Stomach (tissue), 8 donors: ENCODE measurements at regions not wholly inside any gene's neighbourhood (a gene's known extent, or its start where the extent isn't known, plus 50 kb on each side); places are given as distances from the start of the nearest gene placed in this dataset.

Experiments
- DNase-seq, 2 donors: peaks; one replicate each; pipeline versions ENCODE4 v3.0.0 to v3.0.0-alpha.2; 2013 to 2019
- H3K27ac ChIP-seq, 5 donors: fragments of 200-600 bp in 4 of 5; sonication (generic) in 4 of 5; one replicate each; pipeline ENCODE4 v1.5.1; 2013 to 2019; ENCODE audit warnings: mild to moderate bottlenecking in 1 of 5, moderate library complexity in 1 of 5
- H3K27me3 ChIP-seq, 3 donors: fragments of 200-600 bp; sonication (generic); one replicate each; pipeline ENCODE4 v1.5.1; 2017 to 2019; ENCODE audit warnings: mixed run types in 1 of 3
- H3K36me3 ChIP-seq, 4 donors: fragments of 200-600 bp; sonication (generic); 1 replicate in 3 of 4; 2 replicates in 1 of 4; pipeline ENCODE4 v1.5.1; 2016 to 2019
- H3K4me1 ChIP-seq, 4 donors: fragments of 200-600 bp; sonication (generic); one replicate each; pipeline ENCODE4 v1.5.1; 2016 to 2019
- H3K4me3 ChIP-seq, 4 donors: fragments of 200-600 bp; sonication (generic) in 3 of 4; one replicate each; pipeline ENCODE4 v1.5.1; 2016 to 2019; ENCODE audit warnings: mild to moderate bottlenecking in 1 of 4
- H3K9me3 ChIP-seq, 4 donors: fragments of 200-600 bp; sonication (generic); one replicate each; pipeline ENCODE4 v1.5.1; 2016 to 2019
- EP300 ChIP-seq: sonication (generic); formaldehyde crosslinking; IDR thresholded peaks from one replicate; pipeline ENCODE4 v1.6.1; 2017; ENCODE audit warnings: antibody characterized with exemption
- POLR2A ChIP-seq, 4 donors: fragments of 450-650 bp; IDR thresholded peaks; one replicate each; pipeline ENCODE4 v1.6.1; 2016; ENCODE audit warnings: antibody characterized with exemption in 4 of 4, control low read depth in 2 of 4, mild to moderate bottlenecking in 1 of 4, moderate library complexity in 1 of 4
- POLR2AphosphoS5 ChIP-seq, 3 donors: sonication (generic); formaldehyde crosslinking; IDR thresholded peaks; one replicate each; pipeline ENCODE4 v1.6.1; 2016; ENCODE audit warnings: antibody characterized with exemption in 3 of 3
- WGBS, 5 donors: extraction: QIAGEN DNeasy Blood & Tissue Kit in 3 of 5; methylation state at CpG; one replicate each; pipeline versions ENCODE4 v1.1.5 to v1.1.7; 2013 to 2018; 5-methylcytosine and 5-hydroxymethylcytosine counted together
- intact Hi-C: fragments of 100-400 bp; cut with DNase I; formaldehyde crosslinking; loops from one replicate; pipeline ENCODE4 v1.15.1; 2023; ENCODE audit warnings: low total_unique reads
- TF ChIP-seq, protein P1 (sequence below), 7 experiments: fragments of 450-650 bp in 4 of 7; fragments of 200-600 bp in 3 of 7; sonication (generic) in 3 of 7; IDR thresholded peaks; one replicate each; pipeline ENCODE4 v1.5.1; 2016 to 2019; ENCODE audit warnings: antibody characterized with exemption in 7 of 7, control low read depth in 2 of 7, mild to moderate bottlenecking in 1 of 7
- donor health status: healthy with polysubstance abuse.
- donor health status: Bipolar disorder and iron deficiency.
- donor health status: healthy.

DNA sequence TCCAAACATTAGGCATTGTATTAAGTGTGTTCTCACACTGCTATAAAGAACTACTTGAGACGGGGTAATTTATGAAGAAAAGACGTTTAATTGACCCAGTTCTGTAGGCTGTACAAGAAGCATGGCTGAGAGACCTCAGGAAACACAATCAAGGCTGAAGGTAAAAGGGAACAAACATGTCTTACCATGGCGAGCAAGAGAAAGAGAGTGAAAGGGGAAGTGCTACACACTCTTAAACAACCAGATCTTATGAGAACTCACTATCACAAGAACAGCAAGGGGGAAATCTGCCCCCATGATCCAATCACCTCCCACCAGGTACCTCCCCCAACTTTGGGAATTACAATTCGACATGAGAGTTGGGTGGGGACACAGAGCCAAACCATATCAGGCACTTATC lies 86.6 kb upstream of the TOP1 start:
- DNase-seq = no peak
- TF ChIP-seq, protein P1, sequence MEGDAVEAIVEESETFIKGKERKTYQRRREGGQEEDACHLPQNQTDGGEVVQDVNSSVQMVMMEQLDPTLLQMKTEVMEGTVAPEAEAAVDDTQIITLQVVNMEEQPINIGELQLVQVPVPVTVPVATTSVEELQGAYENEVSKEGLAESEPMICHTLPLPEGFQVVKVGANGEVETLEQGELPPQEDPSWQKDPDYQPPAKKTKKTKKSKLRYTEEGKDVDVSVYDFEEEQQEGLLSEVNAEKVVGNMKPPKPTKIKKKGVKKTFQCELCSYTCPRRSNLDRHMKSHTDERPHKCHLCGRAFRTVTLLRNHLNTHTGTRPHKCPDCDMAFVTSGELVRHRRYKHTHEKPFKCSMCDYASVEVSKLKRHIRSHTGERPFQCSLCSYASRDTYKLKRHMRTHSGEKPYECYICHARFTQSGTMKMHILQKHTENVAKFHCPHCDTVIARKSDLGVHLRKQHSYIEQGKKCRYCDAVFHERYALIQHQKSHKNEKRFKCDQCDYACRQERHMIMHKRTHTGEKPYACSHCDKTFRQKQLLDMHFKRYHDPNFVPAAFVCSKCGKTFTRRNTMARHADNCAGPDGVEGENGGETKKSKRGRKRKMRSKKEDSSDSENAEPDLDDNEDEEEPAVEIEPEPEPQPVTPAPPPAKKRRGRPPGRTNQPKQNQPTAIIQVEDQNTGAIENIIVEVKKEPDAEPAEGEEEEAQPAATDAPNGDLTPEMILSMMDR (IDR thresholded peaks at IDR 0.05) = no peak
- TF ChIP-seq POLR2A (IDR thresholded peaks at IDR 0.05) (no peak), POLR2AphosphoS5 (IDR thresholded peaks at IDR 0.05) (no peak)
- intact Hi-C loops = loop anchor here (10.0 kb wide), 1 partner anchor 197 kb away; no protein-coding TSS in a partner anchor
- Histone ChIP-seq H3K27ac (no peak overlapping the region), H3K36me3 (no peaks in the 10 kb centered on the region), H3K9me3 (no peaks in the 10 kb centered on the region), H3K4me3 (no peak overlapping the region), H3K4me1 (no peaks in the 10 kb centered on the region), H3K27me3 (no peaks in the 10 kb centered on the region)
- 46 to 58% (median 55%) methylated on average over 4 of the region's 4 CpGs for WGBS, 5 donors

DNA sequence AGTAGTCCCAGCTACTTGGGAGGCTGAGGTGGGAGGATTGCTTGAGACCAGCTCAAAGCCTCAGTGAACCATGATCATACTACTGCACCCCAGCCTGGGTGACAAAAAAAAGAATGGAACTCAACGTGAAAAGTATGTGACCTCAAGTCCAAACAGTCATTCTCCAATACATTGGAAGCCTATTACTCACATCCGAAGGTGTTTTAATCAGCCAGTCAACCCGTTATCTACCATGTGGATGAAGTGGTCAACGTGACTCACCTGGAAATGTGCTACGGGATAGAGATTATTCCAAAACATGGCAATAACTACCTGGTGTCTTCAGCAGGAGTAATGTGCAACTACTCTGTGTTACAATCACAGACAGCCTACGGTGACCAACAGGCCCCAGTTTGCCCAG lies 85.8 kb upstream of the TOP1 start:
- intact Hi-C loops = loop anchor here (10.0 kb wide), 1 partner anchor 198 kb away; no protein-coding TSS in a partner anchor
- no peak for TF ChIP-seq POLR2A (IDR thresholded peaks at IDR 0.05)
- no peak for TF ChIP-seq EP300
- TF ChIP-seq, protein P1 (IDR thresholded peaks at IDR 0.05) = no peak
- TF ChIP-seq POLR2AphosphoS5 (IDR thresholded peaks at IDR 0.05) = no peak
- no peak overlapping the region for H3K4me3 ChIP-seq
- no peak overlapping the region for H3K27ac ChIP-seq
- DNase-seq = no peak
- H3K36me3 ChIP-seq = no peaks in the 10 kb centered on the region
- H3K4me1 ChIP-seq = no peaks in the 10 kb centered on the region
- H3K9me3 ChIP-seq = no peaks in the 10 kb centered on the region
- no peaks in the 10 kb centered on the region for H3K27me3 ChIP-seq
- 71 to 78% (median 74%) methylated on average over 6 of the region's 6 CpGs for WGBS, 5 donors

DNA sequence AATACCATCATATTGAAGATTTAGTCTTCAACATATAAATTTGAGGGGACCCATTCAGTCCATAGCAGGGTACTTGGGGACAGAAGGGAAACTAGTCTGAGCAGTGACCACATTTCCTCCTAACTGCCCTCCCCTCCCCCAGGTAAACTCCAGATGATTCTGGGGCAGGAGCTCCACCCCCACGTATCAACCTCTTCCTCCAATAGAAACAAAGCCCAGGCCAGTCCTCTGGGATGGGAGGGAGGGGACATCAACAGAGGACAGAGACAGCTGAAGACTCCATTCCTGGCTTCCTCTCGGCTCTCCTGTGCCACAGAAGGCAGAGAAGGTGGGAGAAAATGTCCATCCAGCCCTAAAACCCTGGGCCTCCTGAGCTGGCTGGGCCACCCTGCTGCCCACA lies 85.0 kb upstream of the TOP1 start:
- Histone ChIP-seq H3K4me3 (no peak overlapping the region), H3K27ac (no peak overlapping the region), H3K36me3 (no peaks in the 10 kb centered on the region), H3K4me1 (no peaks in the 10 kb centered on the region), H3K9me3 (no peaks in the 10 kb centered on the region), H3K27me3 (peaks cover 0 to 4% (median 0%) of the 10 kb centered on the region in 3 donors)
- intact Hi-C loops = loop anchor here (10.0 kb wide), 1 partner anchor 199 kb away; no protein-coding TSS in a partner anchor
- 74 to 85% (median 78%) methylated on average over 2 of the region's 2 CpGs for WGBS, 5 donors
- DNase-seq = no peak
- TF ChIP-seq POLR2A (IDR thresholded peaks at IDR 0.05) = no peak
- TF ChIP-seq POLR2AphosphoS5 (IDR thresholded peaks at IDR 0.05) = no peak
- no peak for TF ChIP-seq EP300
- TF ChIP-seq, protein P1 (IDR thresholded peaks at IDR 0.05) = no peak

DNA sequence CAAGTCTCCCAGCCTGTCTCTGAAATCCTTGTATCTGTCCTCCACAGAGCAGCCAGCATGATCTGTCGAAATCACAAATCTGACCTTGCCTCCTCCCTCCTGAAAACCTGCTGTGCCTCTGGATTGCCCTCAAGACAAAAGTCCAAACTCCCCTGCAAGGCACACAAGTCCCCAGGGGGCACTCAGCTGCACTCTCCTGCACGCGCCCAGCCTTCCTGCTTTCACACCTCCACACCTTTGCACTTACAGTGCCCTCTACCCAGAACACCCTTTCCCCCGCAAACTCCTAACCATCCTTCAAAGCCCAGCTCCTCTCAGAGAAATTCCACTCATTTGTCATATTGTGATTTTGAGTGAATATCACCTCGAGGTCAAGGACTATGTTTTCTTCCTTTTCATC lies 83.4 kb upstream of the TOP1 start:
- H3K9me3 ChIP-seq = no peaks in the 10 kb centered on the region
- intact Hi-C loops = loop anchor here (10.0 kb wide), 1 partner anchor 200 kb away; no protein-coding TSS in a partner anchor
- H3K4me3 ChIP-seq = no peak overlapping the region
- H3K36me3 ChIP-seq = no peaks in the 10 kb centered on the region
- no peak for DNase-seq
- H3K27ac ChIP-seq = no peak overlapping the region
- WGBS, 5 donors = 76 to 87% (median 80%) methylated on average over 5 of the region's 5 CpGs
- H3K4me1 ChIP-seq = no peaks in the 10 kb centered on the region
- H3K27me3 ChIP-seq = peaks cover 0 to 15% (median 0%) of the 10 kb centered on the region in 3 donors
- TF ChIP-seq EP300 (no peak), POLR2A (IDR thresholded peaks at IDR 0.05) (no peak), POLR2AphosphoS5 (IDR thresholded peaks at IDR 0.05) (no peak)
- TF ChIP-seq, protein P1 (IDR thresholded peaks at IDR 0.05) = no peak
